Large intestine (tissue), 3 donors: ENCODE measurements at regions not wholly inside any gene's neighbourhood (a gene's known extent, or its start where the extent isn't known, plus 50 kb on each side); places are given as distances from the start of the nearest gene placed in this dataset.

Experiments used
- DNase-seq, 2 donors: peaks; one replicate each; pipeline versions ENCODE4 v3.0.0 to v3.0.0-alpha.2; 2013
- H3K27ac ChIP-seq: one replicate; pipeline ENCODE4 v1.5.1; 2013; ENCODE audit warnings: low read length
- H3K27me3 ChIP-seq: 2 replicates; pipeline ENCODE4 v1.6.1; 2013; ENCODE audit warnings: low read length; ENCODE audit not compliant: control insufficient read depth, insufficient read depth
- H3K36me3 ChIP-seq: 2 replicates; pipeline ENCODE4 v1.6.1; 2013; ENCODE audit warnings: low read length; ENCODE audit not compliant: control insufficient read depth, insufficient read depth
- H3K4me1 ChIP-seq: one replicate; pipeline ENCODE4 v1.6.1; 2013; ENCODE audit warnings: low read length; ENCODE audit not compliant: control insufficient read depth, insufficient read depth
- H3K4me3 ChIP-seq: one replicate; pipeline ENCODE4 v1.5.1; 2013; ENCODE audit warnings: low read length
- H3K9me3 ChIP-seq: one replicate; pipeline ENCODE4 v1.6.1; 2013; ENCODE audit warnings: mild to moderate bottlenecking, low read depth, low read length, moderate library complexity; ENCODE audit not compliant: control insufficient read depth
- WGBS: methylation state at CpG from one replicate; pipeline ENCODE4 v1.1.5; 2013; ENCODE audit warnings: low lambda C conversion rate; ENCODE audit not compliant: insufficient coverage; 5-methylcytosine and 5-hydroxymethylcytosine counted together

- Histone ChIP-seq H3K4me1 (no peaks in the 10 kb centered on the region), H3K27me3 (peaks cover 4% of the 10 kb centered on the region), H3K27ac (no peak overlapping the region), H3K4me3 (no peak overlapping the region), H3K9me3 (no peaks in the 10 kb centered on the region), H3K36me3 (no peaks in the 10 kb centered on the region)
- DNase-seq: no peak
Observed at GRCh38 chr12:113604666-113605065, 133.0 kb upstream of the LHX5 start.

- Histone ChIP-seq H3K27me3 (no peaks in the 10 kb centered on the region), H3K4me1 (no peaks in the 10 kb centered on the region), H3K9me3 (no peaks in the 10 kb centered on the region), H3K4me3 (no peak overlapping the region), H3K36me3 (no peaks in the 10 kb centered on the region), H3K27ac (no peak overlapping the region)
- WGBS: no CpG with 5 or more reads among the region's 3 CpGs
- DNase-seq: peak in 1 of 2 donors; percentile 4
Observed at GRCh38 chr12:113601656-113602263, 130.1 kb upstream of the LHX5 start.

- H3K4me3 ChIP-seq: no peak overlapping the region
- no peak overlapping the region for H3K27ac ChIP-seq
- H3K27me3 ChIP-seq: no peaks in the 10 kb centered on the region
- WGBS: no CpG with 5 or more reads among the region's 11 CpGs
- no peaks in the 10 kb centered on the region for H3K36me3 ChIP-seq
- DNase-seq: no peak
- H3K4me1 ChIP-seq: no peaks in the 10 kb centered on the region
- H3K9me3 ChIP-seq: no peaks in the 10 kb centered on the region
Observed at GRCh38 chr12:113598815-113599406, 127.2 kb upstream of the LHX5 start.

GRCh38 chr12:113594967-113595366 lies 123.3 kb upstream of the LHX5 start:
- Histone ChIP-seq H3K27me3 (peaks cover 24% of the 10 kb centered on the region), H3K36me3 (no peaks in the 10 kb centered on the region), H3K9me3 (no peaks in the 10 kb centered on the region), H3K4me3 (no peak overlapping the region), H3K4me1 (no peaks in the 10 kb centered on the region), H3K27ac (no peak overlapping the region)
- DNase-seq: no peak
- WGBS: no CpG with 5 or more reads among the region's 2 CpGs

- peaks cover 37% of the 10 kb centered on the region for H3K27me3 ChIP-seq
- H3K4me1 ChIP-seq: no peaks in the 10 kb centered on the region
- no peaks in the 10 kb centered on the region for H3K9me3 ChIP-seq
- no peak overlapping the region for H3K27ac ChIP-seq
- DNase-seq: peak in 1 of 2 donors; percentile 27
- no peak overlapping the region for H3K4me3 ChIP-seq
- WGBS: no CpG with 5 or more reads among the region's 46 CpGs
- H3K36me3 ChIP-seq: no peaks in the 10 kb centered on the region
Observed at GRCh38 chr12:113591480-113591974, 119.9 kb upstream of the LHX5 start.

GRCh38 chr12:113589437-113589836 lies 117.8 kb upstream of the LHX5 start:
- no peaks in the 10 kb centered on the region for H3K9me3 ChIP-seq
- H3K4me3 ChIP-seq: no peak overlapping the region
- no peaks in the 10 kb centered on the region for H3K36me3 ChIP-seq
- H3K27ac ChIP-seq: no peak overlapping the region
- WGBS: 92% methylated on average over 1 of the region's 1 CpG
- no peaks in the 10 kb centered on the region for H3K4me1 ChIP-seq
- DNase-seq: no peak
- peaks cover 40% of the 10 kb centered on the region for H3K27me3 ChIP-seq

- H3K27ac ChIP-seq: no peak overlapping the region
- whole genome bisulfite sequencing: no CpG with 5 or more reads among the region's 5 CpGs
Observed at GRCh38 chr12:113587720-113588119, 116.0 kb upstream of the LHX5 start.

GRCh38 chr12:113586461-113586860 lies 114.8 kb upstream of the LHX5 start:
- Histone ChIP-seq H3K4me1 (no peaks in the 10 kb centered on the region), H3K36me3 (no peaks in the 10 kb centered on the region), H3K4me3 (no peak overlapping the region), H3K27ac (no peak overlapping the region), H3K9me3 (no peaks in the 10 kb centered on the region), H3K27me3 (peaks cover 34% of the 10 kb centered on the region)
- no CpG with 5 or more reads among the region's 4 CpGs for WGBS
- DNase-seq: no peak

More at GRCh38 chr12:113587720-113588119, 116.0 kb upstream of the LHX5 start:
- no peak for DNase-seq
- H3K4me3 ChIP-seq: no peak overlapping the region
- peaks cover 39% of the 10 kb centered on the region for H3K27me3 ChIP-seq
- H3K4me1 ChIP-seq: no peaks in the 10 kb centered on the region
- no peaks in the 10 kb centered on the region for H3K36me3 ChIP-seq
- no peaks in the 10 kb centered on the region for H3K9me3 ChIP-seq

GRCh38 chr12:113582521-113583218 lies 111.0 kb upstream of the LHX5 start:
- no CpG with 5 or more reads among the region's 5 CpGs for WGBS

GRCh38 chr12:113581342-113581741 lies 109.7 kb upstream of the LHX5 start:
- H3K4me1 ChIP-seq: no peaks in the 10 kb centered on the region
- H3K4me3 ChIP-seq: no peak overlapping the region
- no peak overlapping the region for H3K27ac ChIP-seq
- no peak for DNase-seq
- no peaks in the 10 kb centered on the region for H3K9me3 ChIP-seq
- H3K36me3 ChIP-seq: no peaks in the 10 kb centered on the region
- H3K27me3 ChIP-seq: peaks cover 15% of the 10 kb centered on the region

More at GRCh38 chr12:113582521-113583218, 111.0 kb upstream of the LHX5 start:
- no peaks in the 10 kb centered on the region for H3K4me1 ChIP-seq
- H3K4me3 ChIP-seq: no peak overlapping the region
- H3K27me3 ChIP-seq: peaks cover 17% of the 10 kb centered on the region
- H3K9me3 ChIP-seq: no peaks in the 10 kb centered on the region
- DNase-seq: no peak
- no peak overlapping the region for H3K27ac ChIP-seq
- no peaks in the 10 kb centered on the region for H3K36me3 ChIP-seq
